Naive B cell (primary cell): ENCODE measurements at regions not wholly inside any gene's neighbourhood (a gene's known extent, or its start where the extent isn't known, plus 50 kb on each side); places are given as distances from the start of the nearest gene placed in this dataset.
"Not testable (repeated sequence)": the region's sequence is repeated elsewhere in the genome, so short reads cannot be mapped to it uniquely, and the experiment has no call there.

Experiments
- ATAC-seq, 2 donors: fragments of 150-1000 bp; cut with Tn5 transposase; 2 replicates each; pipeline ENCODE4 v1.10.0; 2021; ENCODE audit warnings: low read depth in 2 of 2, mild to moderate bottlenecking in 2 of 2, moderate library complexity in 2 of 2
- DNase-seq: peaks from one replicate; pipeline ENCODE4 v3.0.0; 2022
- H3K27ac Mint-ChIP-seq, 6 donors: one replicate each; pipeline ENCODE4 v1.8.0; 2020 to 2022; ENCODE audit warnings: mild to moderate bottlenecking in 6 of 6, mixed read lengths in 6 of 6, moderate library complexity in 5 of 6, inconsistent platforms in 2 of 6
- H3K27me3 Mint-ChIP-seq, 3 donors: one replicate each; pipeline ENCODE4 v1.8.0; 2021 to 2022; ENCODE audit warnings: mixed read lengths in 3 of 3, mild to moderate bottlenecking in 1 of 3
- H3K36me3 Mint-ChIP-seq, 2 donors: one replicate each; pipeline ENCODE4 v1.8.0; 2020 to 2022; ENCODE audit warnings: mixed read lengths in 2 of 2, inconsistent platforms in 1 of 2, mild to moderate bottlenecking in 1 of 2
- H3K4me1 Mint-ChIP-seq, 3 donors: one replicate each; pipeline ENCODE4 v1.8.0; 2020 to 2022; ENCODE audit warnings: mixed read lengths in 3 of 3, inconsistent platforms in 1 of 3, mild to moderate bottlenecking in 1 of 3, moderate library complexity in 1 of 3
- H3K4me3 Mint-ChIP-seq, 8 donors: one replicate each; pipeline ENCODE4 v1.8.0; 2020 to 2022; ENCODE audit warnings: mild to moderate bottlenecking in 8 of 8, mixed read lengths in 8 of 8, moderate library complexity in 8 of 8, inconsistent platforms in 2 of 8
- H3K9me3 Mint-ChIP-seq, 7 donors: one replicate each; pipeline ENCODE4 v1.8.0; 2020 to 2022; ENCODE audit warnings: mixed read lengths in 7 of 7, mild to moderate bottlenecking in 5 of 7, inconsistent platforms in 2 of 7, moderate library complexity in 1 of 7

GRCh38 chr9:33731625-33732024 is 63.7 kb upstream of the PRSS3 start:
- ATAC-seq (no peak), DNase-seq (no peak)
- Mint-ChIP-seq H3K36me3 (peaks cover 7% of the 10 kb centered on the region in 2 donors), H3K4me3 (no peak overlapping the region), H3K27me3 (peaks cover 39 to 64% (median 57%) of the 10 kb centered on the region in 3 donors), H3K4me1 (no peaks in the 10 kb centered on the region), H3K9me3 (peaks cover 0 to 23% (median 15%) of the 10 kb centered on the region in 7 donors), H3K27ac (no peak overlapping the region)

DNA sequence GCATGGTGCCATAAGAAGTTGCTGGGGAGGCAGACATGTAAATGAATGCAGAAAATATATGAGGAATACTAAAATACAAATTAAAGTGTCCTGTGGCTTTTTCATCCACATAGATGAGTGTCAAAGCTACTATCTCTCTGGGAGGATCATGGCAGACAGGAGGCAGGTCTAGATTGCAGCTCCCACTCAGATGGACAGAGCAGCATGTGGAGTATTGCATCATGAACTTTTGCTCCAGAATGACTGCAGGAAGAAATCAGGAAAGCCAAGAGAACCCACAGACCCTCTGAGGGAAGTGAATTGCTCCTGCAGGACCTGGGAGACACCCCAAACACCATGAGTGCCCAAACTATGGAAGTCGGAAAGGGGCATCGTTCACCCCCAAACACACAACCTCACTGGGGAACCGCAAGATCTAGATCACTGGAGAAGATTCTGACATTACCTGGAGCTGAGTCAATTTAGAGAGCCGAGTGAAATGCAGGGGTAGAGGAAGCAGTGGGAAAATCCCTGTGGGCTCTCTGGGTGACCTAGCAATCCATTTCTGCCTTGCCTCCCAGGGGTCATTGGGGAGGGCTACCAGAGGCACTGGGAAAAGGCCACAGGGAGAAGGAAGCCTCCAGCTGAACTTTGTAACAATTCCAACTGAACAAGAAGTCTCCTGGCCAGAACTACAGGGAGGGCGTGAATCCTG is 61.0 kb upstream of the PRSS3 start:
- not testable (repeated sequence) for H3K4me1 Mint-ChIP-seq, ATAC-seq, DNase-seq, H3K4me3 Mint-ChIP-seq, H3K36me3 Mint-ChIP-seq, H3K27ac Mint-ChIP-seq
- H3K27me3 Mint-ChIP-seq: peaks cover 30 to 65% (median 65%) of the 10 kb centered on the region in 3 donors
- H3K9me3 Mint-ChIP-seq: peaks cover 0 to 22% (median 9%) of the 10 kb centered on the region in 7 donors

- not testable (repeated sequence) for DNase-seq, ATAC-seq, H3K4me1 Mint-ChIP-seq, H3K4me3 Mint-ChIP-seq, H3K27ac Mint-ChIP-seq
- Mint-ChIP-seq H3K27me3 (peaks cover 30 to 60% (median 57%) of the 10 kb centered on the region in 3 donors), H3K9me3 (peaks cover 3 to 25% (median 13%) of the 10 kb centered on the region in 7 donors), H3K36me3 (peaks cover 4 to 14% of the 10 kb centered on the region in 2 donors)
These were observed 60.2 kb upstream of the PRSS3 start for GRCh38 chr9:33734941-33735835.

DNA sequence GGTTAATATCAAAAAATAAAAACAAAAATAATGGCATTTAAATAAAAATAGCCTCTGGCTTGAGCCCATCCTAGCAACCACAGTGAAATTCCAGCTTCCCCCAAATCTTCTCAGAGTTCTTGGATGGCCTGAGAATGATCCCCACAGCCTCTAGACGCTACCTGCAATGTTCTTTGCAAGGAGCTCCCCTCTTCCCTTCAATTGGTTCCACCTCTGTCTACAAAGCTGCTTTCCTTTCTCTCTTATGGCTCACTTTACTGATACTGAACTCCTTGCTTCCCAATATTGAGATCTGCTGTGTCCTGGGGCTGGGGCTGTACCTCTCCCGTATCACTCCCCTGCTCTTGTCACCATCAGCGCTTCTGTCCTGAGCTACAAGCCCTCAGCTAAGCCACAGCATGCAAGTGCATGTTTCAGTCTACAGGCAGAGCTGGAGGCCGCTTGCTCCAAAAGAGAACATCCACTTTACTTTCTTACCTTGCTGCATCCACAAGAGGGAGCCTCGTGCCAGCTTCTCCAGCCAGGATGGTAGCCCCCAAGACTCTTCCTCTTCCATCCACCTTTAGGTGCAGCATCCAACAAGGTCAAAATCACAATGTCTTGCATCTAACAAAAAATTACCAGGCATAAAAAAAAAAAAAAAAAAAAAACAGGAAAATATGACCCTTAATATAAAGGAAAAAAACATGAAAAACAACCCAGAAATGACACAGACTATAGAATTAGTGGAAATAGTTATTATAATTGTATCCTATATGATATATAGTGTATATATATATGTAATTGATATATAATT is 57.4 kb upstream of the PRSS3 start:
- Mint-ChIP-seq H3K9me3 (peaks cover 4 to 44% (median 21%) of the 10 kb centered on the region in 7 donors), H3K4me3 (peak overlapping the region in 1 of 8 donors; percentile 45), H3K36me3 (peaks cover 4 to 16% of the 10 kb centered on the region in 2 donors), H3K27ac (peak overlapping the region in 1 of 6 donors; percentile 76), H3K27me3 (peaks cover 24 to 62% (median 37%) of the 10 kb centered on the region in 3 donors), H3K4me1 (no peaks in the 10 kb centered on the region)
- ATAC-seq (no peak), DNase-seq (no peak)

DNA sequence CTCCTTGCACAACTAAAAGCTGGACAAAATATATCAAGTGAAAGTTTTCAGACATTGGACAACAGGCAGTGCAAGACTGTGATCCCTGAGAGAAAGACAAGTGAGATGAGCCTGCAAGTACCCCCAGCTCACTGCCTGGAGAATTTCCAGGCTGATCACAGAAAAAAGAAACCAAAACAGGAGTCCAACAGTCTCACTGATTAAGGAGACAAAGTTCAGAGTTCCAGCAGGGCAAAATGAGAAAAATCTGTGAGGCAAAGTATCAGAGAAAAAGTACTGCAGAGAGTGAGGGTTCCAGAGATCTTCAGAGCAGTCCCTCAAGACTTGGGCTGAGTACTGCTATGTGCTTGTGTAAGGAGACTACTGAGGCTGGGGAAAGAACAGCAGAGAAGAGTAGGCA is 56.0 kb upstream of the PRSS3 start:
- Mint-ChIP-seq H3K36me3 (peaks cover 11 to 16% of the 10 kb centered on the region in 2 donors), H3K27ac (peak overlapping the region in 1 of 6 donors; percentile 69), H3K4me3 (no peak overlapping the region), H3K27me3 (peaks cover 22 to 62% (median 39%) of the 10 kb centered on the region in 3 donors), H3K4me1 (no peaks in the 10 kb centered on the region), H3K9me3 (peaks cover 4 to 58% (median 28%) of the 10 kb centered on the region in 7 donors)
- no peak for ATAC-seq
- no peak for DNase-seq

GRCh38 chr9:33740075-33740474 is 55.3 kb upstream of the PRSS3 start:
- Mint-ChIP-seq H3K4me1 (no peaks in the 10 kb centered on the region), H3K9me3 (peaks cover 4 to 59% (median 28%) of the 10 kb centered on the region in 7 donors), H3K27me3 (peaks cover 22 to 55% (median 34%) of the 10 kb centered on the region in 3 donors), H3K4me3 (peak overlapping the region in 1 of 8 donors; percentile 12), H3K27ac (no peak overlapping the region), H3K36me3 (peaks cover 11 to 16% of the 10 kb centered on the region in 2 donors)
- DNase-seq: no peak
- ATAC-seq: no peak

DNA sequence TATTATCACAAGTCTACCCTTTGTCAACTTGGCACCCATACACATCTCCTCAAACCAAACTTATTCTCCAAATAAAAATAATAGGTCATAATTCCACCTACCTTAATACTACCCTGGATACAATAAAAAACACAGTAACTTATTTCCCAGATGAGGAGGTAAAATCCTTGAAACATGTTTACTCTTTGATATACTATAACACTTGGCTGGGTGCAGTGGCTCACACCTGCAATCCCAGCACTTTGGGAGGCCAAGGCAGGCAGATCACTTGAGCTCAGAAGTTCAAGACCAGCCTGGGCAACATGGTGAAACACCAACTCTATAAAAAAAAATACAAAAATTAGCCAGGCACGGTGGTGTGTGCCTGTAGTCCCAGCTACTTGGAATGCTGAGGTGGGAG is 54.4 kb upstream of the PRSS3 start:
- DNase-seq, H3K27ac Mint-ChIP-seq, H3K4me1 Mint-ChIP-seq, H3K4me3 Mint-ChIP-seq, ATAC-seq: not testable (repeated sequence)
- Mint-ChIP-seq H3K36me3 (peaks cover 11 to 16% of the 10 kb centered on the region in 2 donors), H3K9me3 (peaks cover 4 to 59% (median 29%) of the 10 kb centered on the region in 7 donors), H3K27me3 (peaks cover 21 to 52% (median 25%) of the 10 kb centered on the region in 3 donors)

DNA sequence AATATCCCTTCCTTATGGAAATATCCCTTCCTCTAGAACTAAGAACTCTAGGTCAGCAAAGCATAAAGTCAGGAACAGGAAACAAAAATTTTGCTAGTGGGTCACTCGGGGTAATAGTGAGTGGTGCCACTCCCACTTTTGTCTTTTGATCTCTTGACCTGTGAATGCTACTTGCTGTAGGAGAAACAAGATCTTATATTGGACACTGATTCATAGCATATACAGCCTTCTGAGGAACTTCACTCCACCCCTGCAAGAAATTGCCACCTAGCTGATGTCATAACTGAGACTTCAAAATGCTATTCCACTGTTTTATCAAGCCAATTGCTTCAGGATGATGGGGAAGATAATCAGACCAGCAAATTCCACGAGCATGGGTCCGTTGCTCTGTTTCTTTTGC is 53.3 kb upstream of the PRSS3 start:
- Mint-ChIP-seq H3K36me3 (peaks cover 11 to 16% of the 10 kb centered on the region in 2 donors), H3K27ac (no peak overlapping the region), H3K9me3 (peaks cover 4 to 59% (median 32%) of the 10 kb centered on the region in 7 donors), H3K4me3 (no peak overlapping the region), H3K4me1 (no peaks in the 10 kb centered on the region), H3K27me3 (peaks cover 17 to 52% (median 21%) of the 10 kb centered on the region in 3 donors)
- no peak for DNase-seq
- ATAC-seq: no peak

- Mint-ChIP-seq H3K9me3 (peaks cover 4 to 59% (median 32%) of the 10 kb centered on the region in 7 donors), H3K36me3 (peaks cover 11 to 16% of the 10 kb centered on the region in 2 donors), H3K4me3 (no peak overlapping the region), H3K27me3 (peaks cover 17 to 52% (median 21%) of the 10 kb centered on the region in 3 donors), H3K27ac (no peak overlapping the region), H3K4me1 (no peaks in the 10 kb centered on the region)
- DNase-seq (no peak), ATAC-seq (no peak)
These were observed 52.8 kb upstream of the PRSS3 start for GRCh38 chr9:33742519-33742918.
